ENCODE measurements at regions not wholly inside any gene's neighbourhood (a gene's known extent, or its start where the extent isn't known, plus 50 kb on each side); places are given as distances from the start of the nearest gene placed in this dataset.

DNA sequence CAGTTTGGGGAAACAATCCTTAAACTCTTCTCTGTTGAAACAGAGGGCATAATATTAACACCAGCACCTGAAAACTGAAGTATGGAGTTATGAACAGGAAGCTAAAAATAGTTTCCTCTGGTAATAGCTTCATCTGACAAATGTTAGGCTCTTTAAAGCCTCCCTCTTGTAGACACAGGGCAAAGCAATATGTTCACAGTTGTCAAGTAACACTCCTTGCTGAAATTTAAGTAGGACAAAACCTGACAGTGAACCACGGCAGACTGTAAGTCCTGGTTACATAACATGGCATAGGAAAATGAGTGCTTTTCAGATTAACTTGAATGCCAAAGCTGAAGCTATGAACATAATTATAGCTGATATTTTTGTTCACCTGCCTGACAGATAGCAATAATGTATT, 172.9 kb downstream of the CMPK2 start:
- TF ChIP-seq YY1 (IDR thresholded peaks at IDR 0.05; ENCODE audit: insufficient read depth, insufficient read length), result no peak
- TF ChIP-seq SUZ12 (IDR thresholded peaks at IDR 0.05; ENCODE audit: extremely low read depth, insufficient read depth, insufficient read length), result no peak
- Histone ChIP-seq H3K9ac (ENCODE audit: insufficient read length, low read depth) (no peak overlapping the region), H3K4me3 (ENCODE audit: insufficient read length, low read depth) (no peak overlapping the region), H3K4me1 (ENCODE audit: insufficient read depth, insufficient read length) (no peaks in the 10 kb centered on the region), H3K36me3 (ENCODE audit: insufficient read depth, insufficient read length, low read length) (no peaks in the 10 kb centered on the region), H3K27me3 (ENCODE audit: insufficient read depth, insufficient read length) (no peaks in the 10 kb centered on the region), H3K9me3 (ENCODE audit: insufficient read depth, low read length) (no peaks in the 10 kb centered on the region)
- DNase-seq (ENCODE audit: low read depth, low spot score), result no peak

DNA sequence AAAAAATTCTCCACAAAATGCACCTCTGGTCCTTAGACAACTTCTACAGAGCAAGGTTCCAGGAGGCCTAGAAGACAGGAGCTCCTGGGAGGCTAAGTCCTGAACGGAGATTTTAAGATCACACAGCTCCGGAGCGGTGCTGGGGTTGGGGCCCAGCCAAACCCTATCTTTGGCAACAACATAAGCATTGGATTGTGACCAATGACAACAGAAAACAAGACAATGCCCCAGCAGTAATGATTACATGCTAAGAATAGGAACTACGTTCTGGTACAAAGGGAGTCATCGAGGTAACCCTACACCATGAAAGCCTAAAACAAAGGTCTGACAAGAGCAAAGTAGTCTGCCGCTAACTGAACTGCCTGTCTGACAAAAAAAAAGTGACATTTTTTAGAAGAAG, 171.2 kb downstream of the CMPK2 start:
- Histone ChIP-seq H3K27me3 (ENCODE audit: insufficient read depth, insufficient read length) (no peaks in the 10 kb centered on the region), H3K4me3 (ENCODE audit: insufficient read length, low read depth) (no peak overlapping the region), H3K4me1 (ENCODE audit: insufficient read depth, insufficient read length) (no peaks in the 10 kb centered on the region), H3K9me3 (ENCODE audit: insufficient read depth, low read length) (no peaks in the 10 kb centered on the region), H3K9ac (ENCODE audit: insufficient read length, low read depth) (no peak overlapping the region), H3K36me3 (ENCODE audit: insufficient read depth, insufficient read length, low read length) (no peaks in the 10 kb centered on the region)
- TF ChIP-seq ZNF274 (IDR thresholded peaks at IDR 0.05; ENCODE audit: low read depth, low read length), result no peak
- TF ChIP-seq YY1 (IDR thresholded peaks at IDR 0.05; ENCODE audit: insufficient read depth, insufficient read length), result no peak
- no peak for TF ChIP-seq SUZ12 (IDR thresholded peaks at IDR 0.05; ENCODE audit: extremely low read depth, insufficient read depth, insufficient read length)
- no peak for DNase-seq (ENCODE audit: low read depth, low spot score)

- H3K4me1 ChIP-seq (ENCODE audit: insufficient read depth, insufficient read length), result no peaks in the 10 kb centered on the region
- TF ChIP-seq SUZ12 (IDR thresholded peaks at IDR 0.05; ENCODE audit: extremely low read depth, insufficient read depth, insufficient read length) (no peak), ZNF274 (IDR thresholded peaks at IDR 0.05; ENCODE audit: low read depth, low read length) (no peak), YY1 (IDR thresholded peaks at IDR 0.05; ENCODE audit: insufficient read depth, insufficient read length) (no peak)
- 0 out of 2 replicates have a peak, but pooled peaks cover 8% of the 10 kb centered on the region for H3K9me3 ChIP-seq (ENCODE audit: insufficient read depth, low read length)
- no peak overlapping the region for H3K9ac ChIP-seq (ENCODE audit: insufficient read length, low read depth)
- no peak overlapping the region for H3K4me3 ChIP-seq (ENCODE audit: insufficient read length, low read depth)
- H3K36me3 ChIP-seq (ENCODE audit: insufficient read depth, insufficient read length, low read length), result no peaks in the 10 kb centered on the region
- H3K27me3 ChIP-seq (ENCODE audit: insufficient read depth, insufficient read length), result no peaks in the 10 kb centered on the region
- no peak for DNase-seq (ENCODE audit: low read depth, low spot score)
These were observed 165.4 kb downstream of the CMPK2 start for GRCh38 chr2:6700335-6700734.

- DNase-seq (ENCODE audit: low read depth, low spot score), result no peak
- Histone ChIP-seq H3K9ac (ENCODE audit: insufficient read length, low read depth) (no peak overlapping the region), H3K9me3 (ENCODE audit: insufficient read depth, low read length) (0 out of 2 replicates have a peak, but pooled peaks cover 8% of the 10 kb centered on the region), H3K4me1 (ENCODE audit: insufficient read depth, insufficient read length) (no peaks in the 10 kb centered on the region), H3K4me3 (ENCODE audit: insufficient read length, low read depth) (no peak overlapping the region), H3K36me3 (ENCODE audit: insufficient read depth, insufficient read length, low read length) (no peaks in the 10 kb centered on the region), H3K27me3 (ENCODE audit: insufficient read depth, insufficient read length) (no peaks in the 10 kb centered on the region)
- no peak for TF ChIP-seq SUZ12 (IDR thresholded peaks at IDR 0.05; ENCODE audit: extremely low read depth, insufficient read depth, insufficient read length)
These were observed 161.6 kb downstream of the CMPK2 start for GRCh38 chr2:6704077-6704476.

DNA sequence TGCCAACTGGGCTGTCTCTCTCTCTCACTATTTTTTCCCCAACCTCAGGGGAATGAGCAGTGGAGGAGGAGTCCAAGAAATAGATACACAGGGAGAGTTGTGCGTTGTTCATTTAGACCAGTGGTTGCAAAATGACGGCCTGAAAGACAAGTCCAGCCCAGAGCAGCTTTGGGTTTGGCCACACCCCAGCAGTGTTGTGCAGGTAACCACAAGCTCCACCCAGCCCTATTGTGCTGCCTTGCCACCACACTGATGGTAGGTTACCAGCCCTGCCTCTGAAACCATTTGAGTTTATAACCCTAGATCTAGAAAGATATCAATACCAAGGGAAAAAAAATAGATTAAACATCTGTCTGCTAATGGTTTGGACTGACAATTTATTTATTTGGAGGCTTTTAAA, 144.3 kb downstream of the CMPK2 start:
- Histone ChIP-seq H3K4me1 (ENCODE audit: insufficient read depth, insufficient read length) (no peaks in the 10 kb centered on the region), H3K4me3 (ENCODE audit: insufficient read length, low read depth) (no peak overlapping the region), H3K36me3 (ENCODE audit: insufficient read depth, insufficient read length, low read length) (no peaks in the 10 kb centered on the region), H3K9me3 (ENCODE audit: insufficient read depth, low read length) (no peaks in the 10 kb centered on the region), H3K27me3 (ENCODE audit: insufficient read depth, insufficient read length) (no peaks in the 10 kb centered on the region), H3K9ac (ENCODE audit: insufficient read length, low read depth) (no peak overlapping the region)
- no peak for DNase-seq (ENCODE audit: low read depth, low spot score)
- TF ChIP-seq YY1 (IDR thresholded peaks at IDR 0.05; ENCODE audit: insufficient read depth, insufficient read length) (no peak), ZNF274 (IDR thresholded peaks at IDR 0.05; ENCODE audit: low read depth, low read length) (no peak), SUZ12 (IDR thresholded peaks at IDR 0.05; ENCODE audit: extremely low read depth, insufficient read depth, insufficient read length) (no peak)

GRCh38 chr2:6722574-6722973, 143.1 kb downstream of the CMPK2 start:
- Histone ChIP-seq H3K36me3 (ENCODE audit: insufficient read depth, insufficient read length, low read length) (no peaks in the 10 kb centered on the region), H3K4me1 (ENCODE audit: insufficient read depth, insufficient read length) (no peaks in the 10 kb centered on the region), H3K9ac (ENCODE audit: insufficient read length, low read depth) (no peak overlapping the region), H3K27me3 (ENCODE audit: insufficient read depth, insufficient read length) (no peaks in the 10 kb centered on the region), H3K4me3 (ENCODE audit: insufficient read length, low read depth) (no peak overlapping the region), H3K9me3 (ENCODE audit: insufficient read depth, low read length) (no peaks in the 10 kb centered on the region)
- TF ChIP-seq ZNF274 (IDR thresholded peaks at IDR 0.05; ENCODE audit: low read depth, low read length), result no peak
- no peak for TF ChIP-seq SUZ12 (IDR thresholded peaks at IDR 0.05; ENCODE audit: extremely low read depth, insufficient read depth, insufficient read length)
- TF ChIP-seq YY1 (IDR thresholded peaks at IDR 0.05; ENCODE audit: insufficient read depth, insufficient read length), result no peak
- DNase-seq (ENCODE audit: low read depth, low spot score), result no peak

DNA sequence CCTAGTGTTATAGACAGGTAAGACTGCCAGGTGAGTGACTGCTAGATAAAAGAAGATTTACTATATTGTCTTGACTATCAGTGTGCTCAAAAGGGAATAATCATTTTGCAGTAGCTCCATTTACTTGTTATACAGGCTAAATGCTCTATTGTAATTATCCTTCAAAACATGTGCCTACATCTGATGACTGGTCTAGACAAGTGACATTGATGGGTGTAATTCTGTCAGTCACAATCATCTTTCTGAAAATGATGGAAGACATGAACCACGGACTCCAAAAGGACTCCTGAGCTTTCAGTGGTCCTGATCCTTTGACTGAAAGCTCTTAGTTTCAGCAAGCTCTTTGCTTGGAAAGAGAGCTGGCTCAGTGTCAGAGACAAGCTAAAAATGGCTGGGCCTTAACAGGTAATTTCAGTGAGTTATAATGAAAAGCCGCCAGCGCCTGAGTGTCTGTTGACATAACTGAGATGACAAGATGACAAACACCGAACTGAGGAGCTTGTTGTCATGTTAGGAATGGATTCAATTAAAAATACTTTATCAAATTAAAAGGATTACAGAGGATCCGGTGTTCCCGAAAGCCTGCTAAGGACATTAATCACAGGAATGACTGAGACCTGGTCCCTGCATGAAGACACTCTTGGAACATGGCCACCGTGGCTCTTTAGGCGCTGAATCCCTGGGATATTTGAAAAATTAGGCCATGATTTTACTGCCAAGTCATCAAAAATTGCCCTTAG, 141.7 kb downstream of the CMPK2 start:
- TF ChIP-seq YY1 (IDR thresholded peaks at IDR 0.05; ENCODE audit: insufficient read depth, insufficient read length) (no peak), ZNF274 (IDR thresholded peaks at IDR 0.05; ENCODE audit: low read depth, low read length) (no peak), SUZ12 (IDR thresholded peaks at IDR 0.05; ENCODE audit: extremely low read depth, insufficient read depth, insufficient read length) (no peak)
- Histone ChIP-seq H3K9me3 (ENCODE audit: insufficient read depth, low read length) (no peaks in the 10 kb centered on the region), H3K4me3 (ENCODE audit: insufficient read length, low read depth) (no peak overlapping the region), H3K9ac (ENCODE audit: insufficient read length, low read depth) (no peak overlapping the region), H3K4me1 (ENCODE audit: insufficient read depth, insufficient read length) (no peaks in the 10 kb centered on the region), H3K36me3 (ENCODE audit: insufficient read depth, insufficient read length, low read length) (no peaks in the 10 kb centered on the region), H3K27me3 (ENCODE audit: insufficient read depth, insufficient read length) (no peaks in the 10 kb centered on the region)
- no peak for DNase-seq (ENCODE audit: low read depth, low spot score)

All from NT2/D1 (cell line).